Heart right ventricle (tissue), 16 donors: ENCODE measurements at regions not wholly inside any gene's neighbourhood (a gene's known extent, or its start where the extent isn't known, plus 50 kb on each side); places are given as distances from the start of the nearest gene placed in this dataset.
A peak's percentile ranks its signal among the peaks of the same experiment; 100 is the strongest.

Source experiments
- ATAC-seq, 8 donors: fragments of 200-7000 bp; cut with Tn5 transposase; one replicate each; pipeline ENCODE4 v1.9.1; 2020; ENCODE audit warnings: mild to moderate bottlenecking in 8 of 8, moderate library complexity in 8 of 8, moderate number of reproducible peaks in 1 of 8
- DNase-seq, 2 donors: peaks; one replicate each; pipeline ENCODE4 v3.0.0-alpha.2; 2020
- H3K27ac ChIP-seq, 10 donors: fragments of 200-600 bp; sonication (generic) in 2 of 10; one replicate each; pipeline versions ENCODE4 v1.5.0 to v1.8.0; 2020 to 2022; ENCODE audit warnings: mild to moderate bottlenecking in 3 of 10
- H3K27me3 ChIP-seq, 7 donors: fragments of 200-600 bp; one replicate each; pipeline ENCODE4 v1.8.0; 2021 to 2022; ENCODE audit warnings: mild to moderate bottlenecking in 2 of 7
- H3K36me3 ChIP-seq, 9 donors: fragments of 200-600 bp; sonication (generic) in 1 of 9; one replicate each; pipeline versions ENCODE4 v1.5.0 to v1.8.0; 2020 to 2022; ENCODE audit warnings: mild to moderate bottlenecking in 2 of 9
- H3K4me1 ChIP-seq, 9 donors: fragments of 200-600 bp; sonication (generic) in 1 of 9; one replicate each; pipeline versions ENCODE4 v1.5.0 to v1.8.0; 2020 to 2022; ENCODE audit warnings: mild to moderate bottlenecking in 4 of 9
- H3K4me3 ChIP-seq, 10 donors: fragments of 200-600 bp; sonication (generic) in 2 of 10; one replicate each; pipeline versions ENCODE4 v1.5.0 to v1.8.0; 2020 to 2022; ENCODE audit warnings: mild to moderate bottlenecking in 7 of 10, moderate library complexity in 2 of 10
- H3K9me3 ChIP-seq, 11 donors: fragments of 200-600 bp in 10 of 11; sonication (generic) in 2 of 11; one replicate each; pipeline versions ENCODE4 v1.5.0 to v1.8.0; 2013 to 2022; ENCODE audit warnings: mild to moderate bottlenecking in 2 of 11, control low read depth in 1 of 11, moderate library complexity in 1 of 11
- WGBS, 2 donors: extraction: QIAGEN DNeasy Blood & Tissue Kit; methylation state at CpG; one replicate each; pipeline ENCODE4 v1.1.7; 2013; ENCODE audit warnings: inconsistent platforms in 1 of 2; 5-methylcytosine and 5-hydroxymethylcytosine counted together
- intact Hi-C, 10 donors: fragments of 100-400 bp; cut with DNase I; formaldehyde crosslinking; loops; one replicate each; pipeline versions ENCODE4 v1.11.1 to v1.14.2; 2022
- TF ChIP-seq, protein P1 (sequence below), 9 donors: fragments of 200-600 bp; sonication (generic) in 2 of 9; IDR thresholded peaks; one replicate each; pipeline versions ENCODE4 v1.5.0 to v1.8.0; 2021 to 2022; ENCODE audit warnings: antibody characterized with exemption in 9 of 9, mild to moderate bottlenecking in 5 of 9, moderate library complexity in 1 of 9
- donor health status: Arrhythmogenic right ventricular cardiomyopathy.
- donor health status: ischemic (EF 13 %, LVEDD 7.1; RV severe dilation, severe dysfunction).
- donor health status: healthy with polysubstance abuse.
- donor health status: DM: no; HTN: yes; CAD: no.
- donor health status: DM: no; HTN: no; CAD: no.
- donor health status: ischemic (EF 25% LVEDD 6.9; RV normal size, moderate dysfunction).
- donor health status: ischemic (EF 25% LVEDD 5.7; RV mildly dilated, moderate dysfunction).
- donor health status: healthy.
- donor health status: DM: yes; HTN: yes; CAD: no.
- donor health status: Ischemic cardiomyopathy.
- donor health status: ischemic (EF 35%, LVEDD 5.7; RV mildly dilated, moderate dysfunction).
- donor health status: nonischemic (EF 11% LVEDD 7.7; RV severe dilation, severe dysfunction).
- donor health status: DM: yes; HTN: yes; CAD: no.
- donor health status: PGD.
- donor health status: ischemic (EF 29% LVEDD 5.4; RV normal size, mild dysfunction).
- donor health status: nonischemic (EF 23%, LVEDD 6.1; RV moderate dilation, normal function).

DNA sequence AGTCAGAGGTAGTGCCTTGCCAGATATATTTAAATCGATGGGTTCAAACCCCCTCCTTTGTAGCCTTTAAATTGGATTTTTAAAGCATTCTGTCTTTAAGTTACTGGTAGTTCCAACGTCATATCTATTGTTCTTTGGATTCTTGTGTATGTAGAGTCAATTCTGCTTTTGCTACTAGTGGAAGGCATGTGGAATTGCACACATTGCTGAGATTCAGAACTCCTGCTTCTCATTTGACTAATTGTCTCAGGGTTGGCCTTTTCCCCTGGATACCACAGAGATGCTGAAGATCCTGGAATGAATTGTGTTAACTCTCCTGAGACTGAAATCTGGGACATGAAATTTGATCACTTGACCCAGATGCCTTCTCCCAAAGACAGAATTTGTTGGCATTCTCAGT lies 328.3 kb upstream of the RPS6KA3 start:
- WGBS, 2 donors, result 43 to 55% methylated on average over 2 of the region's 2 CpGs
- ATAC-seq (no peak), DNase-seq (no peak)
- Histone ChIP-seq H3K4me1 (no peaks in the 10 kb centered on the region), H3K9me3 (peaks cover 0 to 2% (median 0%) of the 10 kb centered on the region in 11 donors), H3K4me3 (no peak overlapping the region), H3K36me3 (no peaks in the 10 kb centered on the region), H3K27ac (no peak overlapping the region), H3K27me3 (peaks cover 0 to 20% (median 0%) of the 10 kb centered on the region in 7 donors)
- TF ChIP-seq, protein P1, sequence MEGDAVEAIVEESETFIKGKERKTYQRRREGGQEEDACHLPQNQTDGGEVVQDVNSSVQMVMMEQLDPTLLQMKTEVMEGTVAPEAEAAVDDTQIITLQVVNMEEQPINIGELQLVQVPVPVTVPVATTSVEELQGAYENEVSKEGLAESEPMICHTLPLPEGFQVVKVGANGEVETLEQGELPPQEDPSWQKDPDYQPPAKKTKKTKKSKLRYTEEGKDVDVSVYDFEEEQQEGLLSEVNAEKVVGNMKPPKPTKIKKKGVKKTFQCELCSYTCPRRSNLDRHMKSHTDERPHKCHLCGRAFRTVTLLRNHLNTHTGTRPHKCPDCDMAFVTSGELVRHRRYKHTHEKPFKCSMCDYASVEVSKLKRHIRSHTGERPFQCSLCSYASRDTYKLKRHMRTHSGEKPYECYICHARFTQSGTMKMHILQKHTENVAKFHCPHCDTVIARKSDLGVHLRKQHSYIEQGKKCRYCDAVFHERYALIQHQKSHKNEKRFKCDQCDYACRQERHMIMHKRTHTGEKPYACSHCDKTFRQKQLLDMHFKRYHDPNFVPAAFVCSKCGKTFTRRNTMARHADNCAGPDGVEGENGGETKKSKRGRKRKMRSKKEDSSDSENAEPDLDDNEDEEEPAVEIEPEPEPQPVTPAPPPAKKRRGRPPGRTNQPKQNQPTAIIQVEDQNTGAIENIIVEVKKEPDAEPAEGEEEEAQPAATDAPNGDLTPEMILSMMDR (IDR thresholded peaks at IDR 0.05), result peak in 3 of 9 donors; percentile 10 to 20 (median 11)
- intact Hi-C loops, result no loop called here

DNA sequence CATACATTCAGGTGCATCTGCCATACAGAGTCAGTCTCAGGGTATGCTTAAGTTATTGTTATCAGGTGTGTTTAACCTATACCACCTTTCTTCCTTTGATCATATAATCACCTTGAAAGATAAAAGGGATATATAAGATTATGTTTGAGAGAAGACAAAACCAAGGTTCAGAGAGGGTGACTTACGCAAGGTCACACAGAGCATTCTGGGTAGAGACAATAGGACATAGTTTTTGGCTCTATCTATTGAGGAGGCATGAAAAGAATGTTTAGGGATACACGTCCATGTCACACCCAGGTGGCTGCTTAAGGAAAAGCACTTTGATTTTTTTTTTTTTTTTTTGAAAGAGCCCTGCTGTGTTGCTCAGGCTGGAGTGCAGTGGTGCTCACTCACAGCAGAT lies 327.1 kb upstream of the RPS6KA3 start:
- no peak for ATAC-seq
- intact Hi-C loops, result no loop called here
- Histone ChIP-seq H3K4me1 (no peaks in the 10 kb centered on the region), H3K4me3 (no peak overlapping the region), H3K36me3 (no peaks in the 10 kb centered on the region), H3K27ac (no peak overlapping the region), H3K27me3 (peaks cover 0 to 15% (median 0%) of the 10 kb centered on the region in 7 donors), H3K9me3 (peaks cover 0 to 14% (median 0%) of the 10 kb centered on the region in 11 donors)
- 56 to 67% methylated on average over 2 of the region's 2 CpGs for WGBS, 2 donors
- TF ChIP-seq, protein P1 (IDR thresholded peaks at IDR 0.05), result no peak
- no peak for DNase-seq

DNA sequence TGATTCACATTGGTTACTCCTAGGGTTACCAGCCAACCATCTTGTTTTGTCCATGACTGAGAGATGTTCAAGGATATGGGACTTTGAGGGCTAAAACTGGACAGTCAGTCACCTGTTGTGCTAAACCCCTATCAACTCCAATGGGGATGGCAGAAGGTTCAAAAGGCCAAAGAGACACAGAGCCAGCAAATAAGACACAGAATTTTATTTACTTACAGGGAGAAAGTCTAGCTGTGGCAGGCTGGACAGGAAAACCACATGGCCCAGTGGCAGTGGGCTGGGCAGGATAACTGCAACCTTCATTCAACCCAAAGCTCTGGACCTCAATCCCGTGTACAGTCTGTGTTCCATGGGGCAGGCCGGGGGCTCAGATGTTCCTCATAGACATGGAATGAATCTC lies 326.7 kb upstream of the RPS6KA3 start:
- Histone ChIP-seq H3K9me3 (peaks cover 0 to 18% (median 0%) of the 10 kb centered on the region in 11 donors), H3K27me3 (peaks cover 0 to 11% (median 0%) of the 10 kb centered on the region in 7 donors), H3K36me3 (no peaks in the 10 kb centered on the region), H3K4me3 (no peak overlapping the region), H3K4me1 (no peaks in the 10 kb centered on the region), H3K27ac (no peak overlapping the region)
- ATAC-seq (no peak), DNase-seq (no peak)
- intact Hi-C loops, result no loop called here
- WGBS, 2 donors, result 72 to 86% methylated on average over 2 of the region's 2 CpGs
- TF ChIP-seq, protein P1 (IDR thresholded peaks at IDR 0.05), result no peak

DNA sequence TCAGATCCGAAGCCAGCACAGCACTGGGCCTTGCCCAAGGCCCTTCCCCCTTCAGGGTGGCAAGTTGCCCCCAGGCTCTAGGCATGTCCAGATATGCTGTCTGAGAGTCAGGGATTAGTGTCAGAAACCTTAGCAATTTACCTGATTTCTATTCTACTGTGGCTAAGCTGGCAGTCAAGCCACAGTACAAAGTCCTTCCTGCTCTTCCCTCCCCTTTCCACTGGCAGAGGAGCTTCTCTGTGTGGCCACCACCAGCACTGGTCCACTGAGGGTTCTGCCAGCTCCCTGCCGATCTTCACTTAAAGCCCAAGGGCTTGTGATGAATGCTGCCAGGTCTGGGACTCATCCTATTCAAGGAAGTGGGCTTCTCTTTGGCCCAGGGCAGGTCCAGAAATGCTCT lies 324.5 kb upstream of the RPS6KA3 start:
- H3K36me3 ChIP-seq, result no peaks in the 10 kb centered on the region
- no peak overlapping the region for H3K4me3 ChIP-seq
- H3K4me1 ChIP-seq, result no peaks in the 10 kb centered on the region
- intact Hi-C loops, result no loop called here
- H3K27ac ChIP-seq, result no peak overlapping the region
- peaks cover 0 to 8% (median 0%) of the 10 kb centered on the region in 7 donors for H3K27me3 ChIP-seq
- TF ChIP-seq, protein P1 (IDR thresholded peaks at IDR 0.05), result no peak
- DNase-seq (no peak), ATAC-seq (no peak)
- peaks cover 0 to 23% (median 0%) of the 10 kb centered on the region in 11 donors for H3K9me3 ChIP-seq
- 79 to 83% methylated on average over 2 of the region's 2 CpGs for WGBS, 2 donors
